Erythroblast (primary cell): ENCODE measurements at regions not wholly inside any gene's neighbourhood (a gene's known extent, or its start where the extent isn't known, plus 50 kb on each side); places are given as distances from the start of the nearest gene placed in this dataset.

Experiments used
- DNase-seq, 2 experiments: peaks; one replicate each; lab custom pipeline; 2025; lab: John Stamatoyannopoulos, UW
- GATA1 ChIP-seq: IDR thresholded peaks from 2 replicates; pipeline ENCODE4 v1.6.1; 2011; ENCODE audit warnings: low read depth, mild to moderate bottlenecking, control low read depth, low read length, moderate library complexity
- POLR2A ChIP-seq: IDR thresholded peaks from 2 replicates; pipeline ENCODE4 v1.6.1; 2011; ENCODE audit warnings: mild to moderate bottlenecking, low read length

DNA sequence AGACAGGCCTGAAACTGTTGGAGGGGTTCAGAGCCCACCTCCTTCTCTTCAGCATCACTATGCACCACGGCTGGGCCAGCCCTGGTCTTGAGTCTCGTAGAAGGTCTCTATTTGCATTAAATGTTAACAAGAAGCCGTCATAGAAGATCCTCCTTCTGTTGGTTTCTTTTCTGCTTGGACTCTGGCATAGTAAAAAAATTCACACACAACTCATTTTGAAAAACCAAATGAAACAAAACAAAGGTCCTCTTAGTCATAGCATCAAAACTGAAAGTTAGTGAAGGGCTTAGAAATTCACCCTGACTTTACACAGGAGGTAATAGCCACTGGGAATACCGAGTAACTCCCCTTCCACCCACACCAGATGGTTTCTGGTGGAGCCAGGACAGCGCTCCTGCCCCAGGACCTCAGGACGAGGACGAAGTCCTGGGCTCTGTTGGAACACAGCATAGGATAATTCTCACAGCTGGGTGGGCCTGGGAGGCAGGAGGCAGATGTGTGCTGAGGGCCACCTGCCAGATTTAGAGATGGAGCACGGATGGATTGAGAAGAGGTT, 248.4 kb upstream of the KLF6 start:
- DNase-seq: no peak
- TF ChIP-seq POLR2A: no peak
- TF ChIP-seq GATA1: no peak

DNA sequence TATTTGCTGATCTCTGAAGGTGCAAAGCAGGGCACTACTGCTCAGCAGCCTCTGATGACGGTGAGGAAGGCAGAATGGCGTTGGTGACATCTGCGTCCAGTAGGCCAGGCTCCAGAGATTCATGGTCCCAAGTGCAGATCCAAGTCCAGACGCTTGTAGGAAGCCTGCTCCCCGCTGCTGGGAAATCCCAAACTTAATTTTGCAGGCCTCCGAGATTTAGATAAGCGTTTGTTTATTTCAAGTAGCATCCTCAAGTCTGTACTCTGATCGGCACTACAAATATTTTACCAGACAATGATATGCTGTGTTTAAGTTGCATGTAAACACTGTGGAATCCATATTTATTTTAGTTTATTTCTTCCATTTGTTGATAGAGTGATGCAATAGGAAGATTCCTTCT, 244.9 kb upstream of the KLF6 start:
- TF ChIP-seq POLR2A: no peak
- TF ChIP-seq GATA1: no peak
- no peak for DNase-seq

GRCh38 chr10:4028854-4029583, 244.0 kb upstream of the KLF6 start:
- DNase-seq: no peak
- TF ChIP-seq POLR2A (no peak), GATA1 (no peak)

GRCh38 chr10:4028027-4028471, 243.0 kb upstream of the KLF6 start:
- DNase-seq: no peak
- no peak for TF ChIP-seq POLR2A
- TF ChIP-seq GATA1: no peak

DNA sequence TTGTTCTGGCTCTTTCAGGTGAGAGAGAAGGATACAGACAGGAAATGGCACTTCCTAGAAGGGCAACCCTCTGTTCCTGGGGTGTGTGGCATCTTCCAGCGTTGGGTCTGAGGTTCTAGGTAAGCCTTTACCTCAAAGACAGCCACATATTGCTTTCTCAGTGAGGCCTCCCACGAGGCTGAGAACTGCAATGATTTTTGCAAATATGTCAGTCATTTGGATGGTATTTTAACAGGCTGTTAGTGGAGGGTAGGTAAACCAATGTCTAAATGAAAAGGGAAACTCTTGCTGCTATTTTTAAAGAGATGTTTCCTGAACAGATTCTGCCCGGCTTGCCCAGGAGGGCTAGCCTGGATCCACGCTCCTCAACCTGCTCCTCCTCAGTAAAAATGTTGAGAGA, 240.3 kb upstream of the KLF6 start:
- no peak for DNase-seq
- TF ChIP-seq GATA1 (no peak), POLR2A (no peak)

DNA sequence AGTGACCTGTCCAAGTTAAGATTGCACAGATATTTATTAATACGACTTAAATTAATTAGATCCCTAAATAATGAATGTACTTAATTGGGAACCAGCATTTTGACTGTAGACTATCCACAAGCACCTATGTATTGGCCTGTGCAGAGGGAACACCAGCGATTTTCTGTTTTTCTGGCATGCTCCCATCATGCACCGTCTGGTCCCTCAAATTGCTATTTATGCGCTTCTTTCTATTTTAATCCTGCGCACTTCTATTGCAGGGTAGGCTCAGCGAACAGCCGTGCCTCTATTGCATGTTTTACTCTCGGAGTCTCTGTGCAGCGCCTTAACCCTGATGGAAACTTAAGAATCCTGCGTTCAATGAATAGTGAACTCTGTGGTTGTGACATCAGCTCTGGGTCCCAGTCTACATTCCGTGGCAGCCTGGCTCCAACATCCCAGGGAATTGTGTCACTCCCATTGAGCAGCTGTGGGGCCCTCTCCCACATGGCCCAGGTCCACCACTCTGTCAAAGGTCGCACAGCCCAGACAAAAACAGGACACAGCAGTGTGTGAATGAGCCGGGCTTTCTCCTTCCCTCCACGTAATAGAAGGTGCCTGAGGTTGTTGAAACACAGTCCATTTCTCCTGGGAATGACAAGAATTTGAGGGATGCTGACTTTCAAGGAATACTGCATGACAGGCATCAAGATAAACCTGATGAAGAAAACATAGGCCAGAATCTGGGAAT, 239.7 kb upstream of the KLF6 start:
- TF ChIP-seq POLR2A (no peak), GATA1 (no peak)
- DNase-seq: no peak

DNA sequence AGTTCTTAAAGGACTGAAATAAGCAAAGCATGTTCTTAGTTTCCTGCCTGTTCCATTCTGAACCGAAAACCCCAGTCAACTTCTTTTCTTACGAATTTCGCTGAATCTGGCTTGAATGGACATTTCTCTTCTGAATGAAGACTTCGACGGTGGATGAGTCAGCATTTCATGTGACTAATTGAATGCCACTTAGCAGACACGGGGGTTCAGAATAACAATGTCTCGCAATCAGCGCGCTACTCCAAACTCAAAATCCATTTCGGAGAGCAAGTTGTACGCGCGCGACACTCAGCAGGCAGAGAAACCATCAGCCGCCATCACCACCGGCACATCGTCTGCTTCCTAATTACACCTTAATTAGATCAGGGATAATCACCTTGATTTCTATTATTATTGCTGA, 239.0 kb upstream of the KLF6 start:
- TF ChIP-seq POLR2A: no peak
- no peak for TF ChIP-seq GATA1

GRCh38 chr10:4022473-4022872, 237.5 kb upstream of the KLF6 start:
- TF ChIP-seq GATA1: no peak
- no peak for TF ChIP-seq POLR2A
- no peak for DNase-seq

More for the DNA sequence above, 239.0 kb upstream of the KLF6 start:
- no peak for DNase-seq

- no peak for DNase-seq
- TF ChIP-seq POLR2A: no peak
- no peak for TF ChIP-seq GATA1
Observed at GRCh38 chr10:4020631-4021030, 235.6 kb upstream of the KLF6 start.

- TF ChIP-seq GATA1 (no peak), POLR2A (no peak)
- no peak for DNase-seq
Observed at GRCh38 chr10:4018054-4018511, 233.1 kb upstream of the KLF6 start.

DNA sequence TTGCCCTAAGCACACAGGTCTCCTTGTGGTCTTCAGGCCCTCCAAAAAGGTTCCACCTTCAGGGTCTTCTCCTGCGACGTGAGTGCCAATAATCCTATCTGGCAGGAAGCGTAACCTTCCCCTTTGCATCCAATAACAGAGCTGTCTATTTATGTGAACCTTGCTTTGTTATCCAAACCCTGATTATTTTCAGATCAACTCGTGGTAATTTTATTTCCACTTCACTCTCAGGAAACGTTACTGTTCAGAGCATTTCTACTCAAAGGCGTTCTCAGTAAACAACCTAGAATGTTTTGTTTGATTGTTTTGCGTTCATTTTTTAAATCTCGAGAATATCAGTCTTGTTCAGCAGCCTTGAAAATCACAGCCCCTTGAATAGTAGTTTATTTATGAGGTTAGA, 232.3 kb upstream of the KLF6 start:
- DNase-seq: no peak

DNA sequence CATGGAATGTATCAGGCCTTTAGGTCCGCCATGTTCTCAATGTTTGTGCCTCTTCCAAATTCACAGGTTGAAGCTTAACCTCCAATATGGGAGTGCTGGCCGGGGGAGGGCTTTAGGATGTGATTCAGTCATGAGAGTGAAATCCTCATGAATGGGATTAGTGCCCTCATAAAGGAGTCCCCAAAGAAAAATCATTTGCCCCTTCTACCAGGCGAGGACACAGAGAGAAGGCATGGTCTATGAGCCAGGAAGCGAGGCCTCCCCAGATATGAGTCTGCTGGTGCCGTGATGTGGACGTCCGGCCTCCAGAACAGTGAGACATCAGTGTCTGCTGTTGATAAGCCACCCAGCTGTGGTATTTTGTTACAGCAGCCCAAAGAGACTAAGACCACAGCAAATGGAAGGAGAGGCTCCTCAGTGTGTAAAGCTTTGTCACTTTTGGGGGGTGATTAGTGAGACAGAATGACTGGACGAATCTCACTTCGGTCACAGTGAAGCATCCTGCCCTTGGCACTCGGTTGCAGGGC, 231.3 kb upstream of the KLF6 start:
- DNase-seq: peak; percentile 5 to 14
- TF ChIP-seq POLR2A (no peak), GATA1 (no peak)

More for the DNA sequence above, 232.3 kb upstream of the KLF6 start:
- TF ChIP-seq GATA1 (no peak), POLR2A (no peak)

DNA sequence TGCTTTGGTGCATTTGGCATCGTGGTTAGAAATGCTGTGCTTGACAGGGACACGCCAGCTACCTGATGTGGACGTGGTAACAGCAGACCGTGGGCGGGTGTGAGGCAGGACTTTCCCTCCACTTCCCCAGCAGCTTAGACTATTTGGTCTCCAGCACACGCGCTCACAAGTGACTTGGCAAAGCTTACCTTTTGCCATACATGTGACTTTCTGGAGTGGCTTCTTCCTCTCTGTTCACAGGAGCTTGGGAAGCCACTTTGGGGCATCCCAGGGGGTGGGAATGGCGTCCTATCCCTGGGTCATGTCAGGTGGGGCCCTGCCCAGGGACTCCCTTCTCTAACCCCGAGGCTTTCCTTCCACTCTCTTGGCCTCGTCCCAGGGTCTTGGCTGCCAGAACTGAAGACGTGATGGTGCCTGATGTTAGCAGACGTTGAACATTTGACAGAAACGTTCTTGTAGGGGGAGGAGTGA, 228.7 kb upstream of the KLF6 start:
- no peak for DNase-seq
- TF ChIP-seq POLR2A (no peak), GATA1 (no peak)

- TF ChIP-seq POLR2A (no peak), GATA1 (no peak)
- DNase-seq: no peak
Observed at GRCh38 chr10:4012848-4013247, 227.8 kb upstream of the KLF6 start.

GRCh38 chr10:4011136-4011812, 226.3 kb upstream of the KLF6 start:
- TF ChIP-seq POLR2A: no peak
- no peak for TF ChIP-seq GATA1
- no peak for DNase-seq
